GM12878 (cell line): ENCODE measurements at regions not wholly inside any gene's neighbourhood (a gene's known extent, or its start where the extent isn't known, plus 50 kb on each side); places are given as distances from the start of the nearest gene placed in this dataset.

Source experiments
- GABPA ChIP-seq: IDR thresholded peaks from 2 replicates; pipeline ENCODE4 v1.6.1; 2014; ENCODE audit warnings: antibody characterized with exemption, low read depth, mild to moderate bottlenecking, inconsistent platforms
- JUNB ChIP-seq: IDR thresholded peaks from 2 replicates; pipeline ENCODE4 v1.6.1; 2016; ENCODE audit warnings: antibody characterized with exemption, mild to moderate bottlenecking
- JUND ChIP-seq: IDR thresholded peaks from 2 replicates; pipeline ENCODE4 v1.6.1; 2012; ENCODE audit warnings: low read depth, mild to moderate bottlenecking, low read length, improper control_type of control experiment, moderate library complexity
- PRDM15 ChIP-seq: fragments of 450-650 bp; formaldehyde crosslinking; IDR thresholded peaks from 2 replicates; pipeline ENCODE4 v1.4.0; 2020; ENCODE audit warnings: mild to moderate bottlenecking, moderate library complexity
- RB1 ChIP-seq: fragments of 450-650 bp; formaldehyde crosslinking; IDR thresholded peaks from 2 replicates; pipeline ENCODE4 v1.6.1; 2017; ENCODE audit warnings: mild to moderate bottlenecking, borderline replicate concordance
- TBL1XR1 ChIP-seq: IDR thresholded peaks from 2 replicates; pipeline ENCODE4 v1.6.1; 2012; ENCODE audit warnings: low read depth, low read length, improper control_type of control experiment
- YY1 ChIP-seq: IDR thresholded peaks from 2 replicates; pipeline ENCODE4 v1.6.1; 2011; ENCODE audit warnings: low read depth, mild to moderate bottlenecking, low read length
- ZNF384 ChIP-seq: IDR thresholded peaks from 2 replicates; pipeline ENCODE4 v1.6.1; 2012; ENCODE audit warnings: low read depth, mild to moderate bottlenecking, low read length, improper control_type of control experiment, borderline replicate concordance
- TF ChIP-seq, protein P1 (sequence below): fragments of 450-650 bp; IDR thresholded peaks from 2 replicates; pipeline ENCODE4 v1.6.1; 2018; ENCODE audit warnings: borderline replicate concordance, mild to moderate bottlenecking; ENCODE audit not compliant: partially characterized antibody
- TF ChIP-seq, protein P2 (sequence below): IDR thresholded peaks from 2 replicates; pipeline ENCODE4 v1.6.1; 2012; ENCODE audit warnings: improper control_type of control experiment, low read depth, low read length; ENCODE audit not compliant: insufficient replicate concordance

DNA sequence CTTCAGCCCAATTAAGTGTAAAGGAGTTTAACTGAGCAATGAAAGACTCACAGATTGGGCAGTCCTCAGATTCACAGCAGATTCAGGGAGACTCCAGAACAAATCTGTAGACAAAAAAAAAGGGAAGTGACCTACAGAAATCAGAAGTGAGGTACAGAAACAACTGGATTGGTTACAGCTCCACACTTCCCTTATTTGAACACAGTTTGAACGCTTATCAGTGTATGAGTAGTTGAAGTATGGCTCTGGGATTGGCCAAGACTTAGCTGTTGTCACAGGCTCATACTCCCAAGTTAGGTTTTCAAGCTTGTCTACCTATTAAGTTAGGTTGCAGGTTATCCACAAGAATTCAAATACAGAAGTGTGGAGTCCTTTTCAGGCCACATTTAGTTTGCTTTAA, 112.4 kb upstream of the ELOVL6 start (continued):
- TF ChIP-seq, protein P1, sequence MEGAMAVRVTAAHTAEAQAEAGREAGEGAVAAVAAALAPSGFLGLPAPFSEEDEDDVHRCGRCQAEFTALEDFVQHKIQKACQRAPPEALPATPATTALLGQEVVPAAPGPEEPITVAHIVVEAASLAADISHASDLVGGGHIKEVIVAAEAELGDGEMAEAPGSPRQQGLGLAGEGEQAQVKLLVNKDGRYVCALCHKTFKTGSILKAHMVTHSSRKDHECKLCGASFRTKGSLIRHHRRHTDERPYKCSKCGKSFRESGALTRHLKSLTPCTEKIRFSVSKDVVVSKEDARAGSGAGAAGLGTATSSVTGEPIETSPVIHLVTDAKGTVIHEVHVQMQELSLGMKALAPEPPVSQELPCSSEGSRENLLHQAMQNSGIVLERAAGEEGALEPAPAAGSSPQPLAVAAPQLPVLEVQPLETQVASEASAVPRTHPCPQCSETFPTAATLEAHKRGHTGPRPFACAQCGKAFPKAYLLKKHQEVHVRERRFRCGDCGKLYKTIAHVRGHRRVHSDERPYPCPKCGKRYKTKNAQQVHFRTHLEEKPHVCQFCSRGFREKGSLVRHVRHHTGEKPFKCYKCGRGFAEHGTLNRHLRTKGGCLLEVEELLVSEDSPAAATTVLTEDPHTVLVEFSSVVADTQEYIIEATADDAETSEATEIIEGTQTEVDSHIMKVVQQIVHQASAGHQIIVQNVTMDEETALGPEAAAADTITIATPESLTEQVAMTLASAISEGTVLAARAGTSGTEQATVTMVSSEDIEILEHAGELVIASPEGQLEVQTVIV: no peak
- TF ChIP-seq PRDM15 (CRISPR knock-in tag) (no peak), RB1 (no peak), JUNB (no peak), YY1 (no peak), TBL1XR1 (no peak), JUND (no peak), GABPA (no peak), ZNF384 (no peak)
- TF ChIP-seq, protein P2, sequence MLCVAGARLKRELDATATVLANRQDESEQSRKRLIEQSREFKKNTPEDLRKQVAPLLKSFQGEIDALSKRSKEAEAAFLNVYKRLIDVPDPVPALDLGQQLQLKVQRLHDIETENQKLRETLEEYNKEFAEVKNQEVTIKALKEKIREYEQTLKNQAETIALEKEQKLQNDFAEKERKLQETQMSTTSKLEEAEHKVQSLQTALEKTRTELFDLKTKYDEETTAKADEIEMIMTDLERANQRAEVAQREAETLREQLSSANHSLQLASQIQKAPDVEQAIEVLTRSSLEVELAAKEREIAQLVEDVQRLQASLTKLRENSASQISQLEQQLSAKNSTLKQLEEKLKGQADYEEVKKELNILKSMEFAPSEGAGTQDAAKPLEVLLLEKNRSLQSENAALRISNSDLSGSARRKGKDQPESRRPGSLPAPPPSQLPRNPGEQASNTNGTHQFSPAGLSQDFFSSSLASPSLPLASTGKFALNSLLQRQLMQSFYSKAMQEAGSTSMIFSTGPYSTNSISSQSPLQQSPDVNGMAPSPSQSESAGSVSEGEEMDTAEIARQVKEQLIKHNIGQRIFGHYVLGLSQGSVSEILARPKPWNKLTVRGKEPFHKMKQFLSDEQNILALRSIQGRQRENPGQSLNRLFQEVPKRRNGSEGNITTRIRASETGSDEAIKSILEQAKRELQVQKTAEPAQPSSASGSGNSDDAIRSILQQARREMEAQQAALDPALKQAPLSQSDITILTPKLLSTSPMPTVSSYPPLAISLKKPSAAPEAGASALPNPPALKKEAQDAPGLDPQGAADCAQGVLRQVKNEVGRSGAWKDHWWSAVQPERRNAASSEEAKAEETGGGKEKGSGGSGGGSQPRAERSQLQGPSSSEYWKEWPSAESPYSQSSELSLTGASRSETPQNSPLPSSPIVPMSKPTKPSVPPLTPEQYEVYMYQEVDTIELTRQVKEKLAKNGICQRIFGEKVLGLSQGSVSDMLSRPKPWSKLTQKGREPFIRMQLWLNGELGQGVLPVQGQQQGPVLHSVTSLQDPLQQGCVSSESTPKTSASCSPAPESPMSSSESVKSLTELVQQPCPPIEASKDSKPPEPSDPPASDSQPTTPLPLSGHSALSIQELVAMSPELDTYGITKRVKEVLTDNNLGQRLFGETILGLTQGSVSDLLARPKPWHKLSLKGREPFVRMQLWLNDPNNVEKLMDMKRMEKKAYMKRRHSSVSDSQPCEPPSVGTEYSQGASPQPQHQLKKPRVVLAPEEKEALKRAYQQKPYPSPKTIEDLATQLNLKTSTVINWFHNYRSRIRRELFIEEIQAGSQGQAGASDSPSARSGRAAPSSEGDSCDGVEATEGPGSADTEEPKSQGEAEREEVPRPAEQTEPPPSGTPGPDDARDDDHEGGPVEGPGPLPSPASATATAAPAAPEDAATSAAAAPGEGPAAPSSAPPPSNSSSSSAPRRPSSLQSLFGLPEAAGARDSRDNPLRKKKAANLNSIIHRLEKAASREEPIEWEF: no peak
